Upper lobe of right lung (tissue), 1 donor: ENCODE measurements at regions not wholly inside any gene's neighbourhood (a gene's known extent, or its start where the extent isn't known, plus 50 kb on each side); places are given as distances from the start of the nearest gene placed in this dataset.

Source experiments
- ATAC-seq: fragments of 200-7000 bp; cut with Tn5 transposase; one replicate; pipeline ENCODE4 v1.9.1; 2020; ENCODE audit warnings: mild to moderate bottlenecking, moderate library complexity
- DNase-seq: peaks from one replicate; pipeline ENCODE4 v3.0.0-alpha.2; 2020
- H3K27ac ChIP-seq: fragments of 200-600 bp; one replicate; pipeline ENCODE4 v1.8.0; 2022
- H3K27me3 ChIP-seq: fragments of 200-600 bp; one replicate; pipeline ENCODE4 v1.8.0; 2022; ENCODE audit warnings: mild to moderate bottlenecking
- H3K36me3 ChIP-seq: fragments of 200-600 bp; one replicate; pipeline ENCODE4 v1.8.0; 2022
- H3K4me1 ChIP-seq: fragments of 200-600 bp; one replicate; pipeline ENCODE4 v1.8.0; 2022
- H3K4me3 ChIP-seq: fragments of 200-600 bp; one replicate; pipeline ENCODE4 v1.8.0; 2022; ENCODE audit warnings: mild to moderate bottlenecking
- H3K9me3 ChIP-seq: fragments of 200-600 bp; one replicate; pipeline ENCODE4 v1.8.0; 2022
- CTCF ChIP-seq: fragments of 200-600 bp; IDR thresholded peaks from one replicate; pipeline ENCODE4 v1.8.0; 2022; ENCODE audit warnings: antibody characterized with exemption
- intact Hi-C: fragments of 100-400 bp; cut with DNase I; formaldehyde crosslinking; loops from one replicate; pipeline ENCODE4 v1.11.0; 2022
- donor health status: DM: no; HTN: yes; CAD: no; lungs with severe emphysema.

GRCh38 chr3:83567935-83568334 is 1390.9 kb upstream of the CADM2 start:
- TF ChIP-seq CTCF: no peak
- H3K27me3 ChIP-seq: no peaks in the 10 kb centered on the region
- H3K4me1 ChIP-seq: no peaks in the 10 kb centered on the region
- H3K27ac ChIP-seq: no peak overlapping the region
- intact Hi-C loops: no loop called here
- no peaks in the 10 kb centered on the region for H3K9me3 ChIP-seq
- ATAC-seq (no peak), DNase-seq (no peak)
- H3K36me3 ChIP-seq: no peaks in the 10 kb centered on the region
- H3K4me3 ChIP-seq: no peak overlapping the region

- intact Hi-C loops: no loop called here
- Histone ChIP-seq H3K9me3 (no peaks in the 10 kb centered on the region), H3K27me3 (no peaks in the 10 kb centered on the region), H3K27ac (no peak overlapping the region), H3K36me3 (no peaks in the 10 kb centered on the region), H3K4me3 (no peak overlapping the region), H3K4me1 (no peaks in the 10 kb centered on the region)
- ATAC-seq (no peak), DNase-seq (no peak)
- no peak for TF ChIP-seq CTCF
Observed at GRCh38 chr3:83581546-83581945, 1377.2 kb upstream of the CADM2 start.

- intact Hi-C loops: no loop called here
- ATAC-seq (no peak), DNase-seq (no peak)
- Histone ChIP-seq H3K27ac (no peak overlapping the region), H3K4me1 (no peaks in the 10 kb centered on the region), H3K4me3 (no peak overlapping the region), H3K27me3 (no peaks in the 10 kb centered on the region), H3K9me3 (no peaks in the 10 kb centered on the region), H3K36me3 (no peaks in the 10 kb centered on the region)
- TF ChIP-seq CTCF: no peak
Observed at GRCh38 chr3:83601704-83602103, 1357.1 kb upstream of the CADM2 start.

GRCh38 chr3:83622526-83622925 is 1336.3 kb upstream of the CADM2 start:
- no peak overlapping the region for H3K4me3 ChIP-seq
- ATAC-seq (no peak), DNase-seq (no peak)
- intact Hi-C loops: no loop called here
- no peaks in the 10 kb centered on the region for H3K4me1 ChIP-seq
- no peaks in the 10 kb centered on the region for H3K27me3 ChIP-seq
- no peaks in the 10 kb centered on the region for H3K36me3 ChIP-seq
- H3K27ac ChIP-seq: no peak overlapping the region
- no peak for TF ChIP-seq CTCF
- H3K9me3 ChIP-seq: no peaks in the 10 kb centered on the region

- DNase-seq (no peak), ATAC-seq (no peak)
- H3K4me3 ChIP-seq: no peak overlapping the region
- H3K36me3 ChIP-seq: no peaks in the 10 kb centered on the region
- H3K27me3 ChIP-seq: no peaks in the 10 kb centered on the region
- no peaks in the 10 kb centered on the region for H3K4me1 ChIP-seq
- no peaks in the 10 kb centered on the region for H3K9me3 ChIP-seq
- no peak for TF ChIP-seq CTCF
- intact Hi-C loops: no loop called here
- no peak overlapping the region for H3K27ac ChIP-seq
Observed at GRCh38 chr3:83625261-83625660, 1333.5 kb upstream of the CADM2 start.

GRCh38 chr3:83628471-83628870 is 1330.3 kb upstream of the CADM2 start:
- no peaks in the 10 kb centered on the region for H3K9me3 ChIP-seq
- H3K27ac ChIP-seq: no peak overlapping the region
- no peaks in the 10 kb centered on the region for H3K27me3 ChIP-seq
- ATAC-seq (no peak), DNase-seq (no peak)
- H3K4me1 ChIP-seq: no peaks in the 10 kb centered on the region
- intact Hi-C loops: no loop called here
- TF ChIP-seq CTCF: no peak
- H3K36me3 ChIP-seq: no peaks in the 10 kb centered on the region
- no peak overlapping the region for H3K4me3 ChIP-seq
